Endodermal cell (in vitro differentiated cells): ENCODE measurements at regions not wholly inside any gene's neighbourhood (a gene's known extent, or its start where the extent isn't known, plus 50 kb on each side); places are given as distances from the start of the nearest gene placed in this dataset.

Experiments
- DNase-seq: peaks from one replicate; pipeline ENCODE4 v3.0.0-alpha.2; 2017
- H3K27ac ChIP-seq: 2 replicates; pipeline ENCODE4 v1.5.1; 2013; ENCODE audit warnings: mild to moderate bottlenecking, low read depth, low read length, moderate library complexity
- H3K27me3 ChIP-seq: 2 replicates; pipeline ENCODE4 v1.6.1; 2013; ENCODE audit warnings: mild to moderate bottlenecking, low read length, moderate library complexity; ENCODE audit not compliant: insufficient read depth, control insufficient read depth, poor library complexity, severe bottlenecking
- H3K36me3 ChIP-seq: 2 replicates; pipeline ENCODE4 v1.7.0; 2013; ENCODE audit warnings: mild to moderate bottlenecking, low read length, moderate library complexity; ENCODE audit not compliant: control insufficient read depth, insufficient read depth
- H3K4me1 ChIP-seq: one replicate; pipeline ENCODE4 v1.7.0; 2013; ENCODE audit warnings: low read length; ENCODE audit not compliant: control insufficient read depth, insufficient read depth
- H3K4me3 ChIP-seq: 2 replicates; pipeline ENCODE4 v1.5.1; 2013; ENCODE audit warnings: mild to moderate bottlenecking, low read length, moderate library complexity
- H3K9ac ChIP-seq: 2 replicates; pipeline ENCODE4 v1.6.1; 2013; ENCODE audit warnings: mild to moderate bottlenecking, low read length, moderate library complexity; ENCODE audit not compliant: poor library complexity, severe bottlenecking; ENCODE audit errors: extremely low read depth
- H3K9me3 ChIP-seq: 2 replicates; pipeline ENCODE4 v1.6.1; 2013; ENCODE audit warnings: mild to moderate bottlenecking, low read length, moderate library complexity; ENCODE audit not compliant: control insufficient read depth
- H3K27ac Mint-ChIP-seq: 2 replicates; pipeline ENCODE4 v1.8.0; 2020; ENCODE audit warnings: mixed read lengths
- H3K27me3 Mint-ChIP-seq: 2 replicates; pipeline ENCODE4 v1.8.0; 2021; ENCODE audit warnings: mild to moderate bottlenecking, mixed read lengths; ENCODE audit not compliant: insufficient read depth
- H3K36me3 Mint-ChIP-seq: 2 replicates; pipeline ENCODE4 v1.8.0; 2020; ENCODE audit warnings: low read depth, mixed read lengths
- H3K4me1 Mint-ChIP-seq: 2 replicates; pipeline ENCODE4 v1.8.0; 2020; ENCODE audit warnings: mixed read lengths
- H3K4me3 Mint-ChIP-seq: 2 replicates; pipeline ENCODE4 v1.8.0; 2020; ENCODE audit warnings: mild to moderate bottlenecking, moderate library complexity, mixed read lengths
- H3K9me3 Mint-ChIP-seq: 2 replicates; pipeline ENCODE4 v1.8.0; 2020; ENCODE audit warnings: mild to moderate bottlenecking, mixed read lengths
- WGBS, 2 experiments: methylation state at CpG; one replicate each; pipeline versions ENCODE4 v1.1.5 to v1.1.7; 2013; ENCODE audit warnings: missing lambda C conversion rate in 2 of 2, mixed read lengths in 1 of 2; ENCODE audit not compliant: insufficient coverage in 1 of 2, insufficient read length in 1 of 2; 5-methylcytosine and 5-hydroxymethylcytosine counted together
- TF ChIP-seq, protein P1 (sequence below): fragments of 200-600 bp; sonication (generic); conservative IDR thresholded peaks from 2 replicates; pipeline ENCODE4 v1.5.0; 2021; ENCODE audit warnings: antibody characterized with exemption, mild to moderate bottlenecking

DNA sequence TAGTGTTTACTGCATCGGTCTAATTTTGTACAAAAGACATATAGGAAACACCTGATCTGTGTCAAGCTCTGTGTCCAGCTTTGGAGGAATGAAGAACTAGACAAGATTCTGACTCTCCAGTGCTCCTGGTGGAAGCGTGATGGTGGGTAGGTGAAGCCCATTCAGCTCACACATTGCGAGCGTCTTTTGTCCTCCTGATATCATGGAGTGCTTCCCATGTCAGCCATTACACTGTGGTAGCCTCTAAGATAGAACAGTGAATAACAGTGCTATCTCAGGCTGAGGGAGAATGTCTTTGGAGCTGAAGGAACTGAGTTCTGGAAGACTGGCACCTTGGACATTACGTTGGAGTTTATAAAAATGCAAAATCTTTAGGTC, 350.2 kb downstream of the CYRIA start:
- WGBS, 2 experiments = 74 to 76% methylated on average over 4 to 5 of the region's 5 CpGs
- peaks cover 7% of the 10 kb centered on the region for H3K4me1 Mint-ChIP-seq
- TF ChIP-seq, protein P1, sequence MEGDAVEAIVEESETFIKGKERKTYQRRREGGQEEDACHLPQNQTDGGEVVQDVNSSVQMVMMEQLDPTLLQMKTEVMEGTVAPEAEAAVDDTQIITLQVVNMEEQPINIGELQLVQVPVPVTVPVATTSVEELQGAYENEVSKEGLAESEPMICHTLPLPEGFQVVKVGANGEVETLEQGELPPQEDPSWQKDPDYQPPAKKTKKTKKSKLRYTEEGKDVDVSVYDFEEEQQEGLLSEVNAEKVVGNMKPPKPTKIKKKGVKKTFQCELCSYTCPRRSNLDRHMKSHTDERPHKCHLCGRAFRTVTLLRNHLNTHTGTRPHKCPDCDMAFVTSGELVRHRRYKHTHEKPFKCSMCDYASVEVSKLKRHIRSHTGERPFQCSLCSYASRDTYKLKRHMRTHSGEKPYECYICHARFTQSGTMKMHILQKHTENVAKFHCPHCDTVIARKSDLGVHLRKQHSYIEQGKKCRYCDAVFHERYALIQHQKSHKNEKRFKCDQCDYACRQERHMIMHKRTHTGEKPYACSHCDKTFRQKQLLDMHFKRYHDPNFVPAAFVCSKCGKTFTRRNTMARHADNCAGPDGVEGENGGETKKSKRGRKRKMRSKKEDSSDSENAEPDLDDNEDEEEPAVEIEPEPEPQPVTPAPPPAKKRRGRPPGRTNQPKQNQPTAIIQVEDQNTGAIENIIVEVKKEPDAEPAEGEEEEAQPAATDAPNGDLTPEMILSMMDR = no peak

DNA sequence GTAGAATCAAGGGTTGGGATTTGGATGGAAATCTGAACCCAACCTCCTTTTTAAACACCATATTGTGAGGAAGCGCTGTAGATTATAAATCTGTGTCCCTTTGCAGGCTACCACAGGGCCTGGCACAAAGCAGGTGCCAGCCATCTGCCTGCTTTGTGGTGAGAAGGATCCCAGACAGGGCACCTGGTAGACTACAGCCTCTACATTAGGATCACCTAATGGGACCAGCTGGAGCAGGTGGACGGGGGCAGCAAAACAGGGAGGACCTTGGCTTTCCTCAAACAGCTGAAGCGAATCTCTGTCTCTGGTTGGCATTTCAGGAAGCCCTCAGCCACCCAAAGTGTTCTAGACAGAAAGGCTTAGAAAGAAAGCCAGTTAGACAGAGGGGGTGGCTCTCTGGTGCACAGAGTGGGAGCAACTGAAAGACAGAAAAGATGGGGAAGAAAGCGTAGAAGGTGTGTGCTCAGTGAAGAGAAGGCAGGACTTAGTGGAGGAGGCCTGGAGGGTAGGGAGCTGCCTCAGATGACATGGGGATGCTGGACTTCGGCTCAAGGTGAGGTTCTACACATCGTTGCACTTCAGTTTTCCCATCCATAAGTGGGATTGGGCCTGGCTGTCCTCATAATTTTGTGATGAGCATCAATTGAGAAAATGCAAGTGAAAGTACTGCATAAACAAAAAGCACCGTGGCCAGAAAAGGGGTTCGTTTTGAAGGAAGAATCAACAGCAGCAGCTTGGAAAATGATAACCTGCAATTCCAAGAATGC, 350.8 kb downstream of the CYRIA start:
- Histone ChIP-seq H3K27ac (no peak overlapping the region), H3K4me3 (no peak overlapping the region), H3K36me3 (no peaks in the 10 kb centered on the region), H3K4me1 (peaks cover 4% of the 10 kb centered on the region), H3K27me3 (no peaks in the 10 kb centered on the region), H3K9ac (no peak overlapping the region), H3K9me3 (no peaks in the 10 kb centered on the region)
- 94 to 95% methylated on average over 7 to 8 of the region's 8 CpGs for WGBS, 2 experiments
- no peaks in the 10 kb centered on the region for H3K36me3 Mint-ChIP-seq
- peaks cover 3% of the 10 kb centered on the region for H3K27me3 Mint-ChIP-seq
- no peak for DNase-seq
- peaks cover 7% of the 10 kb centered on the region for H3K4me1 Mint-ChIP-seq
- H3K9me3 Mint-ChIP-seq = no peaks in the 10 kb centered on the region
- TF ChIP-seq, protein P1 = no peak
- no peak overlapping the region for H3K27ac Mint-ChIP-seq
- no peak overlapping the region for H3K4me3 Mint-ChIP-seq

More for the DNA sequence above, 350.2 kb downstream of the CYRIA start:
- H3K36me3 Mint-ChIP-seq = no peaks in the 10 kb centered on the region
- no peak for DNase-seq
- no peaks in the 10 kb centered on the region for H3K9me3 Mint-ChIP-seq
- Histone ChIP-seq H3K27me3 (no peaks in the 10 kb centered on the region), H3K27ac (no peak overlapping the region), H3K9ac (no peak overlapping the region), H3K36me3 (no peaks in the 10 kb centered on the region), H3K4me3 (no peak overlapping the region), H3K9me3 (no peaks in the 10 kb centered on the region), H3K4me1 (peaks cover 4% of the 10 kb centered on the region)
- no peak overlapping the region for H3K27ac Mint-ChIP-seq
- no peak overlapping the region for H3K4me3 Mint-ChIP-seq
- peaks cover 3% of the 10 kb centered on the region for H3K27me3 Mint-ChIP-seq

DNA sequence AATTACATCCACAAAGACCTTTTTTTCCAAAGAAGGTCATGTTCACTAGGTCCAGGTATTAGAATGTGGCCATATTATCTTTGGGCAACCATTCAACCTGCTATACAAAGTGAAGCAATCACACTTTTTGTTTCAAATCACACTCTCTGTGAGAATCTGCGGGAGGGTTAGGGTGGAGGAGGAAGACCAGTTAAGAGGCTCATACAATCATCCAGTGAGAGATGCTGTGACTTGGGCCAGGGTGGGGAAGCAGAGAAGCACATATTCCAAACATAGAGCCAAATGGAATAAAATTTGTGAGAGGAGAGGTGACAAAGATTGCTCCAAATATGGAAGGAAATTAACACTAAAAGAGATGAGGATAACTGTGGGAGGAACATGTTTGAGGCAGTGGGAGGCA, 351.6 kb downstream of the CYRIA start:
- TF ChIP-seq, protein P1 = no peak
- Histone ChIP-seq H3K9ac (no peak overlapping the region), H3K27me3 (no peaks in the 10 kb centered on the region), H3K9me3 (no peaks in the 10 kb centered on the region), H3K36me3 (no peaks in the 10 kb centered on the region), H3K4me3 (no peak overlapping the region), H3K4me1 (peaks cover 4% of the 10 kb centered on the region), H3K27ac (no peak overlapping the region)
- no peak for DNase-seq
- H3K27ac Mint-ChIP-seq = no peak overlapping the region
- no peaks in the 10 kb centered on the region for H3K36me3 Mint-ChIP-seq
- peaks cover 7% of the 10 kb centered on the region for H3K4me1 Mint-ChIP-seq
- H3K4me3 Mint-ChIP-seq = no peak overlapping the region
- H3K9me3 Mint-ChIP-seq = no peaks in the 10 kb centered on the region
- 100% methylated on average over 1 of the region's 1 CpG; no CpG with 5 or more reads in 1 of the 2 experiments for WGBS, 2 experiments
- peaks cover 3% of the 10 kb centered on the region for H3K27me3 Mint-ChIP-seq
